ENCODE measurements at regions not wholly inside any gene's neighbourhood (a gene's known extent, or its start where the extent isn't known, plus 50 kb on each side); places are given as distances from the start of the nearest gene placed in this dataset.
"Not testable (repeated sequence)": the region's sequence is repeated elsewhere in the genome, so short reads cannot be mapped to it uniquely, and the experiment has no call there.

DNA sequence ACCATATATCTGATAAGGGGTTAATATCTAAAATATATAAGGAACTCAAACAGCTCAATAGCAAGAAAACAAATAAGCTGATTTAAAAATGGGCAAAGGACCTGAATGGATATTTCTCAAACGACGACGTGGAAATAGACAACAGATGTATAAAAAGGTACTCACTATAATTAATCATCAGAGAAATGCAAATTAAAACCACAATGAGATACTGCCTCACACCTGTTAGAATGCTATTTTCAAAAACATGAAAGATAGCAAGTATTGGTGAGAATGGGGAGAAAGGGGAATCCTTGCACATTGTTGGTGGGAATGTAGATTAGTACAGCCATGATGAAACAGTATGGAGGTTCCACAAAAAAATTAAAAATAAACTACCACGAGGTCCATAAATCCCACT, 163.2 kb downstream of the DKK1 start:
- no peak for DNase-seq

DNA sequence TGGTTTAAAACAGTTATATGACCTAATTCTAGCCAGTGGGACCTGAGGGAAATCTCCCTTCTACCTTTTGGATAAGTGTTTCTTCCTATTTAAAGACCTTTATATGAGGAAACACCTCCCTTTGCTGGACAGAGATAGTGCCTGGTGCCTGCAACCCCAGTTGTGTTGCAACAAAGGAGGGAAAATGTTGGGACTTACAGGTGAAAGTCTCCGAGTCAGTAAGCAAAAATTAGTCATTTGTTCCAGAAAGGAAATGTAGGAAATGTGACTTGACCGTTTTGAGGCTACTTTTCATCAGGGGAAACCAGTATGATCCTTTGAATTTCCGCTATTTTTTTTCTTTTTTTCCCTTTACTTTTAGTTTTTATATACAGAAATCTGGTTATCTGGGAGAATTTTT, 165.5 kb downstream of the DKK1 start:
- DNase-seq, result no peak

DNA sequence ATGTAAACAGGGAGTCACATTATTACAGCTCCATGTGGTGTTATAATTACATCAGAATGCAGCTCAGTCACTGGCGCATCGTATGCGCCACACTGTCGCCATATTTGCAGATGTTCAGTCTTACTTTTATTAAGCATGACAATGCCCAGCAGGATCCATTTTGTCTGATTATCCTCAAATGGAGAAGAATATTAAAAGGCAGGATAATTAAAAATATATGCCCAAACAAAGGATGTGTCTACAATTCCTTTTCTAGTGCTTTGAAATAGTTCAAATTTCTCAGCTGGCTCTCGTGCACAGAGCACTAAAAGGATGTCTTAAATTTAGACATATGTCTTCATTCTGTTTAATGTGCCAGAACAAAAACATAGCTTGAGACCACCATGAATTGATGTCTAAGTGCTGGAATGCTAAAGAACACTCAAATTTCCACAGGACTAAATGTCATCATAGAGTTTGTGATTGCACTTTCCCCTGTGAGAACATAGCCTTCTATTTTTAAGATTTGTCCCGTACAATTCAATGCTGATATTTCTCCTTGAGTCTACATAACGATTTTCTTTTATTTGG, 168.0 kb downstream of the DKK1 start:
- DNase-seq, result no peak

DNA sequence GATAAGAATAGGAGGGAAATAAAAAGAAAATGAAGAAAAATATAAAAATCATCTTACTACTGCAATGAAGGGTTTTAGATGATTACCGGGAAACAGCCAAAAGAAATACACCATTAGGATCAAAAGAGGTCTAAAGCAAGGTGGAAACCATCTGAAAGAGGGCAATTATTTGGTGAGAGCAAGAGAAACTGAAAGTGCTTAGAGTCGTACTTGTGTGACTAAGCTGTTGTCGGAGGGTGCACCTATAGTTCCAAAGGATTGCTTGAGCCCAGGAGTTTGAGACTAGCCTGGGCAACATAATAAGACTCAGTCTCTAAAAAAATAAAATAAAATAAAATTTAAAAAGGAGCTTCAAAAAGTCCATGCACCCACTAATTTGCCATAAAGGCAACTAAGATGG, 169.5 kb downstream of the DKK1 start:
- DNase-seq, result no peak

DNA sequence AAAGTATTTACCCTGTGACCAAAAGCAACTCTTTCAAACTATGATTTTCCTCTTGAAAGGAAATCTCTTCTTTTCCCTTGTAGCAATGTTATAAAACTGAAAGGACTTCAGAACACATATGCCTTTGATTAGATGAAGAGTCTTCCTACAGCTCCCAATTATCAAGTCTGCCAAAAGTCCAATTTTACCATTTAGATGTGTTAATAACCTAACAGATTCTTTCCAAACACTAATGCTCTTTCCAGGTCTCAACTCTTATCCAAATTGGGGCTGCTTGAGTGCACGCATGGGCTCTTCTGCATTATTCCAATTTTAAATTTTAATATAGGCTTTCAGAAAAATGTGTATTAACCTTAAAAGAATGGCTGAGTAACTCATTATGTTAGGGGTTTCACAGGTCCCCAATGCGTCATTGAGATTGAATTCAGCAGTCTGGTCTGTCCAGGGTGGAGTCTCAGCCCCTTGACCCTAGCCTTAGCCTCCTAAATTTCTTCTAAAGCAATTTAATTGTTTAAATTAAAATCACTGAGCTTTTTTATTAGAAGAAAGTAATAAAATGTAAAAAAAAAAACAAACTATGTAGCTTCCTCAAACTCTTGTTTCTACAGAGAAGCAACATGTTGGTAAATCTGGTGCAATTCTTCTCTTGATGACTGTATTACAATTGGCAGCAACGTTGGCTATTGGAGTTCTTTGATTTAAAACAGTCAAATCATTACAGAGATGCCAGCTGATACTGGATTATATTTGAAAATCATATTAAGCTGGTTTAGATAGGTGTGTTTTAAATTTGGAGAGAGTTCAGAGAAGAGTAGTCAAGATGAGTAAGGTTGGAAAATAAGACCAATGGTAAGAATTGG, 170.4 kb downstream of the DKK1 start:
- DNase-seq, result no peak

DNA sequence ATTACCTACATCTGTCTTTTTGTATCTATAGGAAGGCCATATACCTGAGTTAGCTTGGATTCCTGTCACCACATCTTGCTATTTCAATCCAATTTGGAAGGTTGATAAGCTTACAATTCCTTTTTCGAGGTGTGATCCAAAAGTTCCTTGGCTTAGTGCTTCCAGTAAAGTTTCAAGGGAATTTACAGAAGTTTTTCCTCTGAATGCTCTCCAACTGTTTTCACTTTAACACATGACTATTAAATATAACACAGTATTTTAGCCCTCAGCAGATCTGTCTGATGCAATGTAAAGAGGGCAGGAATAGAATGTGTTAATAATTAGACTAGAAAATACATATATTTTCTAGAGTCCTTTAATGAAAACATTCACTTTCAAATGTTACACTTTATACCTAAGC, 171.4 kb downstream of the DKK1 start:
- DNase-seq, result no peak

DNA sequence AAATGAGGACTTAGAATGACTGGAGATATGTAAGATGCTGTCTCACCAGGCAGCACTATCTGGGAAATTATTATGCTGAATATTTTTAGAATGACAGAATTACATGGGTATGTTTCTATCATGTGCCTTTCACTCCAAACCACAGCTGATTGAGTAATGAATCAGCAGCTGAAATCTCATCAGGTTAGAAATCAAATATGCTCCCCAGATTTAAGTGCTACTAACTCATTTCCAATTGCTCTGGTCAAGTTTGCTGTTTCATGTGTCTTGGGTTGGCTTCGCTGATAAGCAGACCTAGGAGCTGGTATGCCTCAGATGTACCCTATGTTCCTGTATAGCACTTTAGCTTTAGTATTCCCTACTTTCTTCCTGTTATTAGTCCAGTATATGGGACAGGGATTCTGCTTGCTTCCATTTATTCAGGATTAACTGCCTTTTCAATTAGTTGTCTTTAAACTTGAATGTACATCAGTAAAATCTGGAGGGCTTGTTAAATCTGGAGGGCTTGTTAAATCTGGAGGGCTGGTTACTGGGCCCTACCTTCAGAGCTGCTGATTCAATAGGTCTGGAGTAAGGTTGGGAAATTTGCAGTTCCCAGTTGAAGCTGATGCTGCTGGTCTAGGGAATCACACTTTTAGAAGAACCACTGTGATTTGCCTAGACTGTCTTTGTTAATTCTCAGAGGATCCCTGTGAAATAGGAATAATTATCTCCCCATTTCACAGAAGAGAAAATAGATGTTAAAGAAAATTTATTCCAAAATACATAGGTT, 172.9 kb downstream of the DKK1 start:
- DNase-seq, result no peak

DNA sequence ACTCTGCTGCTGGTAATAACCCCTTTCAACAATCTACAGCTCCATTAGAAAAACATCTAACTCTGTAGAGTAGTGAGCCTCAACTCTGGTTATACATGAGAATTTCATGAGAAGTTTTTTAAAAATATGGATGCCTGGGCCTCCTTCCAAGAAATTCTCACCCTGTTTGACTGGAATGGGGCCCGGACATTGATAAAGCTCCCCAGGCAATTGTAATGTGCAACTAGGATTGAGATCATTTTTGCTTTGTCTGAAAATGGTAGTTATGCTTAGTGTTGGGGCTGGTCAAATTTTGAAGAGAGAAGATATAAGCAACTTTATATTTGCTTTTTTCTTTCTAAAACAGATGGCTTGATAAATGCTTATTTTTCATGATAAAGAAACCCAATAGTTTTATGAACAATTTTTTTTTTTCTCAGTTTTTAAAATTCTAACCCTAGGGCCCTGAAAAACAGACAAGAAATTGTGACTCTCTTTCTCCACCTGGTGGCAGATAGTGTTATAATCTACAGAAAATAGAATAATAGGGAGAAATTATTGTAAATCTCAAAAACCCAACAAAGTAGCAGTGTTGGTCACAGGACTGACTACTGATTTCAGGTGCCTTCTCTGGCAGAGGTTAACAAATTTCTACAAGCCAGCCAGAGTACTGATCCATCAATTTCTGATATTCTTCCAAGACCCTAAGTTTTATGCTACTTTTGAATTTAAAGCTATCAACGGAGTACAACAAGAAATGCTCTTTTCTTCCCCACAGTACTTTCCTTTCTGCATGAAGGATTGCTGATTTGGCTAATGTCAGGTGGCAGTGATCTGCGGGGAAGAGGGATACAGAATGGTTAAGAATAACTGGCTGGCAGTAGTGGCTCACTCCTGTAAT, 174.8 kb downstream of the DKK1 start:
- DNase-seq, result peak in 2 of 56 donors; percentile 1 to 12

DNA sequence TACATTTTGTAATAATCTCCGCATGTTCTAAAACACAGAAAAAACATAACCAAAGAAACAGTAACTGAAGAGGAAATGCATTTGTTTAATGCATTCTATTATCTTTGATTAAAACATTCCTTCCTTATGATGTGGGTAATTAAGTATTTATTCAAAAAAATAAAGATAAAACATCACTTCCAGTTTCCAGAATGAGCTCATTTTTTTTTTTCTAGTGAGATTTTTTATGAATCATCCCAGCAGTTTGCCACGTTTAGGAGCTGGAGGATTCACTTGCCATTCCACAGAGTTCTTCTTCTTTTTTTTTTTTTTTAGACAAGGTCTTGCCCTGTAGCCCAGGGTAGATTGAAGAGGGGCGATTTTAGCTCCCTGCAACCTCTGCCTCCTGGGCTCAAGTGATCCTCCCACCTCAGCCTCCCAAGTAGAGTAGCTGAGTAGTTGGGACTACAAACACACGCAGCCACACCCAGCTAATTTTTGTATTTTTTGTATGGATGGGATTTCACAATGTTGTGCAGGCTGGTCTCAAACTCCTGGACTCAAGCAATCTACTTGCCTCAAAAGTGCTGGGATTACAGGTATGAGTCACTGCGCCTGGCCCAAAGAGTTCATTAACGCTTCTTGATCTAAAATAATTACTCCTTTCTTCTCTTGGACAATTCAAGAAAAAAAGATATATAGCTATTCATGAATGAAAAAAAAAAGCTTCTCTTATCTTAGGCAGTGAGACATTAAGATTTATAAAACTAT, 177.3 kb downstream of the DKK1 start:
- DNase-seq, result no peak

DNA sequence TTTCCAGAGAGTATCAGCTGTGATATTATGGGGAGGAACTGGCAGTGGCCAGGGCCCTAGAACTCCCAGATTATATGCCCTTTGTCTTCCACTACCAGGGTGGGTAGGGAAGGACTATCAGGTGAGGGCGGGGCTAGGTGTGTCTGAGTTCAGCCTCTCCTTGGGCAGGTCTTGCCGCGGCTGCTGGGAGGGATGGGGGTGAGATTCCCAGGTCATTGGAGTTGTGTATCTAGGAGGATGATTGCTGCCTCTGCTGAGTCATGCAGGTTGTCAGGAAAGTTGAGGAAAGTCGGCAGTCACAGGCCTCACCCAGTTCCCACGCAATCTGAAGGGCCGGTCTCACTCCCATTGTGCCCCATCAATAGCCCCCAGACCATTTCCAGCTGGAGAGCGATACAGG, 185.2 kb downstream of the DKK1 start:
- no peak for DNase-seq

DNA sequence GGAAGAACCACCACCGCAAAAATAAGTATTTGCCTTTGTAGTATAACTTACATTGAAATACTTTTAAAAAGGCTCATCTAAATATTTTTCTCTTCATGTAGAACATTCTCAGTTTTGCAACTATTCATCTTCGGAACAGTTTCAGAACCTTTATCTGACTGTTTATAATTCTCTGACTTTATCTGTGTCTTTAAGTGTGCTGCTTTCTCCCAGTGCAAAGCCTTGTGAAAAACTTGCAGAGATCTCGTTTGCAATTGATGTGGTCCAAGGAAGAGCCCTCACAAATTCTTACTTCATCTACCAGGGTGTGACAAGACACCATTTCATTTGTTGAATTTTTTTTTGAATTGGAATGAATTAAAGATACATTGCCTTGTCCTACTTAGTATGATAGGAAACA, 186.4 kb downstream of the DKK1 start:
- no peak for DNase-seq

DNA sequence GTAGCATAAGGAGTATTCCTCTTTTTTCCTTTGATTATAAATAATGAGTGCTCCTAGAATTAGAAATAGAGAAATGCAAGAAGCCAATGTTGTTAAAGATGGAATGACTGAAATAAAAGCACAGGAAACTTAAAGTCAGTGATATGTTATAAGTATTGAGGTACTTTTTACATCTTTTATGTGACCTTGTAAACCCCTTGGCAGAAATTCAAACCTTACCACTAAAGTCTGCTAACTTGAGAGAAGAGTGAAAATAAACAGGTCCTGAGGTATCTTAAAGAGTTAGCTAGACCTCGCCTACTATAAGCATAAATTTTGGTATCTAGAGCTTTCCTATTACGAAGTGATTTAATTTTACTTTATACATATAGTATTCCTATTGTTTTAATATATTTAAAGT, 188.2 kb downstream of the DKK1 start:
- no peak for DNase-seq

DNA sequence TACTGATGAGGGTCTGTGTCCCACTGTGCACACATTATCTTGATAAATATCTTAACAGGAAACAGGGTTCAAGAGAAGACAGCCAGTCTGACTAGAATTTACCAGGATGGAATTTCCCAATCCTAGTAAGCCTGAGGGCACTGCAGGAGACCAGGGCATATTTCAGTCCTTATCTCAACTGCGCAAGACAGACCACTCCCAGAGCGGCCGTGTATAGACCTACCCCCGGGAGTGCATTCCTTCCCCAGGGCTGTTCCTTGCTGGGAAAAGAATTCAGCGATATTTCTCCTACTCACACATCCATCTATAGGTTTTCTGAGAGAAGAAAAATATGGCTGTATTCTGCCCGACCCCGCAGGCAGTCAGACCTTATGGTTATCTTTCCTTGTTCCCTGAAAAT, 191.3 kb downstream of the DKK1 start:
- not testable (repeated sequence) for DNase-seq

DNA sequence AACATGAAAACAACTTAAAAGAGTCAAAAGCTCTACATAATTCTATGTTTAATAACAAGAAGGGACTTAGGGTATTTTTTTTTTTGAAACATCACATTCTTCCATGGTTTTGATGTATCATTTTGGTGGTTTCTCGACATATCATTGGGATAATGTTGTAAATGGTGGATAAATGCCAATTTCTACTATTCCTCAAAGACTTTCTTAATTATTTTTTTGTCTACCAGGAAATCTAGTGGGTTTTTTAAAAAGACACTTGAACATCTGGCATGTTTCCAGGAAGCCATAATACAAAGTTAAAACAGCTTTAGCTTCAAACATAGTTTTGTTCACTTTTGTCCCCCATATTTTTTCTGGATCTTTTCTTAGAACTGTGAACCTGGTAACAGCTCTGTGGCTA, 200.4 kb downstream of the DKK1 start:
- DNase-seq, result no peak

DNA sequence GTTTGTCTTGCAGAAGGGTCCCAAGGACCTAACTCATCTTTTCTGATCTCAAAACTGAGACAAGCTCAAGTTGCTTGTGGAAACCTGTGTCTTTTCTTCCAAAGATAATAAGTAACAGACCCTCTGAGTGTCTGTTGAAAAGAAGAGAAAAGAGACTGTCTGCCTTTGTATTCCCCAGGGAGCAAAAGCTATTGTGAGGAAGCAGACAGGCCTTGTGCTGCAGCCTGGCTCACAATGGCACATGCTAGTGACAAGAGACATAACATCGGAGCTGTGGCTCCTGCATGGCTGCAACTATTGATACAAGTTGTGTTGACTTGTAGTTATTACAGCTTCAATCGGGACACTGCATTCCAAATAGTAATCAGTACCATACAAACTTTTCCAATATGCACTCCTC, 202.9 kb downstream of the DKK1 start:
- no peak for DNase-seq

DNA sequence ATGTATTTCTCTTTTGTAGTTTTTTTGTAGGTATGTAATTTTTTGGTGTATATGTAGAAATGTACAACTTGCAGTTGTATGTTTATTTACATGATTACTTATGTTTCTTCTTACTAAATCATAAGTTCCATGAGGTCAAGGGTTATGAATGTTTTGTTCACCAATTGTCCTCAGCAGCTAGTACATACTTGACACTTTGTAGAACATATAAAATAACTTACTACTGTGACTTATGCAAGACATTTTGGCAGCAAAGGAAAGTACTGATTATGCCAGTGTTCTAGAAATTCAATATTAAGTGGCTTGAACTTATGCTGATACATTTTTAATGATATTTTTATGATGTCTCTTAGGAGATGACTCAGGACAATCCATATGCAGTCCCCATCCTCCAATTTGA, 209.6 kb downstream of the DKK1 start:
- no peak for DNase-seq

DNA sequence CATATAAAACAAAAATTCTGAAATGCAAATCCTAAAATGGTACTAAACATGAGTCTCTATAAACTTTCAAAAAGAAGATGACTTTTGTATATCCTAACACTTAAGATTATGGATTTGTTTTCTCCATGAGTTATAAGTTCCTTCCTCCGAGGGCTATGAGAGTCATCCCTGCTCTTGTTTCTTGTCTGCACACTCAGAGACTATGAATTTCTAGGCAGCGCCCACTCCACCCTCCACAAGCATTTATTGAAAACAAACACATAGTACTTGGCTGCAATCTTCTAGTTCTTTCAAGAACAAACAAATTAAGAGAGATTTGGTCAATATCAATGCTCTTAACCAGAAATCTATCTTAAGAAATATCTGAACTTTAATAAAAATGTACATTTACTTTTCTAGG, 211.7 kb downstream of the DKK1 start:
- DNase-seq, result peak in 2 of 56 donors; percentile 2 to 9

DNA sequence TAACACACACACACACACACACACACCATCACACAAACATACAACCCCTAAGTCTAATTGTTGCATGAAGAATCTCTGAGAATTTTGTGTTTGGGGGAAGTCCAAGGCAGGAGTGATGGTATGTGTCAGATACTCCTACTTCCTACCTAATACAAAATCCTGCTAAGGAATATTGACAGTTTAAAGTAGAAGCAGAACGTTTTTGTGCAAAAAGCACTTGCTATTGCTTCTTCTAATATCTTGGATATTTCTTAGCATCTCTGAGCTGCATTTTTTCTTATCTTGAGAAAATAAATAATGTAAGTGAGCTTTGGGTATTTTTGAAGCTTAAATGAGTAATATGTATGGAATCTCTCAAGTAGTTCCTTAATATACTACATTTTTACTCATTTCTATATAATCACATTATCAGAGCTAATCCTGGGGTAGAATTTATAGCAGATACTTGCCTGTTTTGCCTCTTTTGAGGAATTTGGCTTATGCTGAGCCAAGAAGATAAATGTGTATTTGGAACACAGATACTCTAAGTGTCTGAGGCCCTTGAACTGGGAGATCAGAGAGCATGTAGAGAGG, 212.3 kb downstream of the DKK1 start:
- no peak for DNase-seq

DNA sequence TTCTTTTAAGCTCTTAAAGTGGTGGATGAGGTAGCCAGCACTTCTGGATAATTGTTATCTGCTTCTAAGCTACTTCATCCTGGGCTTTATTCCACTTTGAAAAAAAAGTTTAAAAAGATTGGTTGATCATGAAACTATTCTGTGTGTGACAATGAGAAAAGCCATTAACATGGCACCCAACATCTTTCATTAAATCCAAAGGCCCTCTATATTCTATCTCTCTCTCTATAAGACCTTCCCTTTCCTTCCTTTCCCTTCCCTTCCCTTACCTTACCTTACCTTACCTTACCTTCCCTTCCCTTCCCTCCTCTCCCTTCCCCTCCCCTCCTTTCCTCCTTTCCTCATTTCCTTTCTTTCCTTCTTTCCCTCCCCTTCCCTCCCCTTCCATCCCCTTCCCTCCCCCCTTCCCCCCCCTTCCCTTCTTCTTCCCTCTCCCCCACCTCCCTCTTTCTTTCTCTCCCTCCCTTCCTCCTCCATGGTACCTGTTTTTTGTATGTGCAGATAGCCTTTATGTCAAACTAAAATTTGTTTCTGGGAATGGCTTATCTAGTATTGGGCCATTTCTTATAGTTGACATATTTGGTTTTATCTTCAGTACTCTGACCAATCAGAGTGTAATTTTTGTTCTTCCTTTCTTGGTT, 218.7 kb downstream of the DKK1 start:
- no peak for DNase-seq

DNA sequence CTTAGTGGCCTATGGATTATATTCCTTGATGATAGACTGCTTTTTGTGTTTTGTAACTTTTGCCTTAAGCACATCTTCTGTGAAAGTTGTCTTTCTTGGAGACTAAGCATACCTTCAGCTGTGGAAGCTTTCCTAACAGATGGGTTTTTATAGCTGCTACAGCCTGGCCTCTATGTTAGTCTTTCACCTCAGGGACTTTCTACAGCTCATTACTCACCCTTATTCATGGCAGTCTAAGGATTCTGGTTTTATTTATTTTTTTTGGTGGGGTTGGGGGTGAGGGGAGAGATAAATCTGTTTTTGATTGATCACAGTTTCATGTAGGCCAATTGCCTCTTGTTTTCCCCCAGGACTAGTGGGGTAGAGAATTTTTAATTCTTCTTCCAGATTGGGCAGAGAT, 219.9 kb downstream of the DKK1 start:
- no peak for DNase-seq

Data from amygdala (tissue), 56 donors.